ENCODE measurements at regions not wholly inside any gene's neighbourhood (a gene's known extent, or its start where the extent isn't known, plus 50 kb on each side); places are given as distances from the start of the nearest gene placed in this dataset.

GRCh38 chr2:101613056-101613704, 84.3 kb upstream of the MAP4K4 start:
- TF ChIP-seq CTCF (conservative IDR thresholded peaks at IDR 0.05; ENCODE audit: low read depth, low read length) (no peak), EZH2 (IDR thresholded peaks at IDR 0.05; ENCODE audit: borderline replicate concordance, low read depth, low read length, poor library complexity, severe bottlenecking) (no peak)
